GM12878 (cell line): ENCODE measurements at regions not wholly inside any gene's neighbourhood (a gene's known extent, or its start where the extent isn't known, plus 50 kb on each side); places are given as distances from the start of the nearest gene placed in this dataset.

ENCODE experiments used
- ASH2L ChIP-seq: fragments of 300-600, 200-600 bp; sonication (generic); IDR thresholded peaks from 2 replicates; pipeline ENCODE4 v1.6.1; 2017; ENCODE audit warnings: low read depth, mild to moderate bottlenecking, borderline replicate concordance
- BHLHE40 ChIP-seq, 2 experiments: fragments of 450-650 bp in 1 of 2; IDR thresholded peaks; 2 replicates each; pipeline ENCODE4 v1.6.1; 2011 to 2017; ENCODE audit warnings: low read depth in 2 of 2, borderline replicate concordance in 1 of 2, improper control_type of control experiment in 1 of 2, low read length in 1 of 2, mild to moderate bottlenecking in 1 of 2
- CTCF ChIP-seq, 3 experiments: IDR thresholded peaks in 2 of 3; conservative IDR thresholded peaks in 1 of 3; 2 replicates each; pipeline ENCODE4 v1.5.1; 2011; ENCODE audit warnings: low read depth in 3 of 3, low read length in 3 of 3, mild to moderate bottlenecking in 3 of 3, control low read depth in 2 of 3, moderate library complexity in 2 of 3, inconsistent platforms in 1 of 3, mixed read lengths in 1 of 3; ENCODE audit not compliant: control insufficient read depth in 2 of 3, insufficient read depth in 1 of 3; ENCODE audit errors: extremely low read depth in 1 of 3
- EED ChIP-seq: sonication (generic); IDR thresholded peaks from 2 replicates; pipeline ENCODE4 v1.6.1; 2016; ENCODE audit warnings: antibody characterized with exemption, low read depth
- FOXM1 ChIP-seq: IDR thresholded peaks from 2 replicates; pipeline ENCODE4 v1.6.1; 2012; ENCODE audit warnings: low read depth, mild to moderate bottlenecking, inconsistent platforms, low read length, moderate library complexity
- GABPA ChIP-seq: IDR thresholded peaks from 2 replicates; pipeline ENCODE4 v1.6.1; 2014; ENCODE audit warnings: antibody characterized with exemption, low read depth, mild to moderate bottlenecking, inconsistent platforms
- NFYB ChIP-seq: IDR thresholded peaks from 2 replicates; pipeline ENCODE4 v1.6.1; 2011; ENCODE audit warnings: low read depth, mild to moderate bottlenecking, low read length, improper control_type of control experiment, moderate library complexity; ENCODE audit not compliant: insufficient read depth
- POLR2A ChIP-seq: IDR thresholded peaks from 2 replicates; pipeline ENCODE4 v1.6.1; 2011; ENCODE audit warnings: low read depth, mild to moderate bottlenecking, low read length
- POLR2AphosphoS5 ChIP-seq: IDR thresholded peaks from 2 replicates; pipeline ENCODE4 v1.6.1; 2011; ENCODE audit warnings: mild to moderate bottlenecking, low read length, inconsistent platforms
- RAD21 ChIP-seq: IDR thresholded peaks from 2 replicates; pipeline ENCODE4 v1.6.1; 2011; ENCODE audit warnings: mild to moderate bottlenecking, low read depth, low read length, moderate library complexity; ENCODE audit not compliant: insufficient read depth
- RCOR1 ChIP-seq: conservative IDR thresholded peaks from 2 replicates; pipeline ENCODE4 v1.6.1; 2012; ENCODE audit warnings: low read depth, low read length, improper control_type of control experiment
- SUZ12 ChIP-seq: fragments of 200-600 bp; sonication (generic); IDR thresholded peaks from one replicate; pipeline ENCODE4 v1.6.1; 2018; ENCODE audit warnings: antibody characterized with exemption, mild to moderate bottlenecking; ENCODE audit not compliant: unreplicated experiment

GRCh38 chr2:145759228-145759915 lies 1239.5 kb upstream of the ZEB2 start:
- TF ChIP-seq CTCF (IDR thresholded peaks at IDR 0.05 in 2 of 3, conservative IDR thresholded peaks at IDR 0.05 in 1 of 3; ENCODE audit: control insufficient read depth in 2 of 3, extremely low read depth in 1 of 3, insufficient read depth in 1 of 3, low read depth in 3 of 3, low read length in 3 of 3), result no peak
- no peak for TF ChIP-seq EED
- no peak for TF ChIP-seq ASH2L
- no peak for TF ChIP-seq FOXM1
- no peak for TF ChIP-seq BHLHE40 (IDR thresholded peaks at IDR 0.05; ENCODE audit: borderline replicate concordance in 1 of 2, low read depth in 2 of 2, low read length in 1 of 2)
- no peak for TF ChIP-seq POLR2A
- no peak for TF ChIP-seq RCOR1
- TF ChIP-seq SUZ12, result no peak
- no peak for TF ChIP-seq RAD21
- no peak for TF ChIP-seq GABPA
- no peak for TF ChIP-seq NFYB
- TF ChIP-seq POLR2AphosphoS5, result no peak
